Astrocyte (in vitro differentiated cells and primary cell): ENCODE measurements at regions not wholly inside any gene's neighbourhood (a gene's known extent, or its start where the extent isn't known, plus 50 kb on each side); places are given as distances from the start of the nearest gene placed in this dataset.

Experiments used
- CTCF ChIP-seq: IDR thresholded peaks from 2 replicates; pipeline ENCODE4 v1.5.1; 2011; ENCODE audit warnings: low read depth, mild to moderate bottlenecking, inconsistent platforms, low read length, moderate library complexity; ENCODE audit not compliant: insufficient read depth
- EZH2 ChIP-seq: IDR thresholded peaks from 2 replicates; pipeline ENCODE4 v1.6.1; 2012; ENCODE audit warnings: mild to moderate bottlenecking, low read length, inconsistent platforms; ENCODE audit not compliant: insufficient read depth

GRCh38 chr14:85233756-85234155 is 296.2 kb upstream of the FLRT2 start:
- TF ChIP-seq CTCF (no peak), EZH2 (no peak)
